ENCODE measurements at regions not wholly inside any gene's neighbourhood (a gene's known extent, or its start where the extent isn't known, plus 50 kb on each side); places are given as distances from the start of the nearest gene placed in this dataset.
A peak's percentile ranks its signal among the peaks of the same experiment; 100 is the strongest.

DNA sequence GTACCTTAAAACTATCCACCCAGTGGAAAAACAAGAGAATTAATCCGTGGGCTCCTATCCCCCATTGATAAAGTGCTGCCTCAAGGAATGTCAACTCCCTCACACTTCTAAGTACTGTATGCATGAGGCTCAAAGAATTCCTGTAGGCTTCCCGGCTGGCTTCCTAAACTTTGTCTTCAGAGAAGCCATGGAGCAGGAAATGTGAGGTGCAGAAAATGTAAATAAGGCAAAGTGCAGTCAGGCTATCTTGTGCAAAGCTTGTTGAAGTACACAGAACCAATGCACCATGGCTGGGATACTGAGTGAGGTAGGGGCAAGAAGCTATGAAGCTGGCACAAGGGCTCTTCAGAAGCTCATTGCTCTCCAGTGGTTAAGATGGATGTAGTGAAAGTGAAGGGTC, 611.0 kb downstream of the FSCB start (continued):
- TF ChIP-seq CC2D1A (CRISPR knock-in tag; IDR thresholded peaks at IDR 0.05): no peak
- no peak for TF ChIP-seq ZSCAN9 (CRISPR knock-in tag; IDR thresholded peaks at IDR 0.05; ENCODE audit: borderline replicate concordance)
- peak; percentile 17; the same call in 1 of the 2 replicates for TF ChIP-seq RXRB (CRISPR knock-in tag; IDR thresholded peaks at IDR 0.05; ENCODE audit: borderline replicate concordance)
- TF ChIP-seq PRMT3 (CRISPR knock-in tag; IDR thresholded peaks at IDR 0.05; ENCODE audit: borderline replicate concordance, low read depth): no peak
- TF ChIP-seq SOX6 (IDR thresholded peaks at IDR 0.05): no peak
- peak; percentile 22; the same call in 1 of the 2 replicates for TF ChIP-seq SOX6 (CRISPR knock-in tag; IDR thresholded peaks at IDR 0.05)
- TF ChIP-seq PAX8 (CRISPR knock-in tag; IDR thresholded peaks at IDR 0.05; ENCODE audit: borderline replicate concordance): no peak
- TF ChIP-seq SRSF1 (optimal IDR thresholded peaks at IDR 0.05; ENCODE audit: low read depth, low read length): no peak
- no peak for TF ChIP-seq ZFP36L2 (CRISPR knock-in tag; IDR thresholded peaks at IDR 0.05)
- TF ChIP-seq, protein P1, sequence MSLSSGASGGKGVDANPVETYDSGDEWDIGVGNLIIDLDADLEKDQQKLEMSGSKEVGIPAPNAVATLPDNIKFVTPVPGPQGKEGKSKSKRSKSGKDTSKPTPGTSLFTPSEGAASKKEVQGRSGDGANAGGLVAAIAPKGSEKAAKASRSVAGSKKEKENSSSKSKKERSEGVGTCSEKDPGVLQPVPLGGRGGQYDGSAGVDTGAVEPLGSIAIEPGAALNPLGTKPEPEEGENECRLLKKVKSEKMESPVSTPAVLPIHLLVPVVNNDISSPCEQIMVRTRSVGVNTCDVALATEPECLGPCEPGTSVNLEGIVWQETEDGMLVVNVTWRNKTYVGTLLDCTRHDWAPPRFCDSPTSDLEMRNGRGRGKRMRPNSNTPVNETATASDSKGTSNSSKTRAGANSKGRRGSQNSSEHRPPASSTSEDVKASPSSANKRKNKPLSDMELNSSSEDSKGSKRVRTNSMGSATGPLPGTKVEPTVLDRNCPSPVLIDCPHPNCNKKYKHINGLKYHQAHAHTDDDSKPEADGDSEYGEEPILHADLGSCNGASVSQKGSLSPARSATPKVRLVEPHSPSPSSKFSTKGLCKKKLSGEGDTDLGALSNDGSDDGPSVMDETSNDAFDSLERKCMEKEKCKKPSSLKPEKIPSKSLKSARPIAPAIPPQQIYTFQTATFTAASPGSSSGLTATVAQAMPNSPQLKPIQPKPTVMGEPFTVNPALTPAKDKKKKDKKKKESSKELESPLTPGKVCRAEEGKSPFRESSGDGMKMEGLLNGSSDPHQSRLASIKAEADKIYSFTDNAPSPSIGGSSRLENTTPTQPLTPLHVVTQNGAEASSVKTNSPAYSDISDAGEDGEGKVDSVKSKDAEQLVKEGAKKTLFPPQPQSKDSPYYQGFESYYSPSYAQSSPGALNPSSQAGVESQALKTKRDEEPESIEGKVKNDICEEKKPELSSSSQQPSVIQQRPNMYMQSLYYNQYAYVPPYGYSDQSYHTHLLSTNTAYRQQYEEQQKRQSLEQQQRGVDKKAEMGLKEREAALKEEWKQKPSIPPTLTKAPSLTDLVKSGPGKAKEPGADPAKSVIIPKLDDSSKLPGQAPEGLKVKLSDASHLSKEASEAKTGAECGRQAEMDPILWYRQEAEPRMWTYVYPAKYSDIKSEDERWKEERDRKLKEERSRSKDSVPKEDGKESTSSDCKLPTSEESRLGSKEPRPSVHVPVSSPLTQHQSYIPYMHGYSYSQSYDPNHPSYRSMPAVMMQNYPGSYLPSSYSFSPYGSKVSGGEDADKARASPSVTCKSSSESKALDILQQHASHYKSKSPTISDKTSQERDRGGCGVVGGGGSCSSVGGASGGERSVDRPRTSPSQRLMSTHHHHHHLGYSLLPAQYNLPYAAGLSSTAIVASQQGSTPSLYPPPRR (CRISPR knock-in tag; IDR thresholded peaks at IDR 0.05; ENCODE audit: borderline replicate concordance): peak; percentile 53; the same call in 1 of the 2 replicates
- no peak for TF ChIP-seq ZUFSP (CRISPR knock-in tag; IDR thresholded peaks at IDR 0.05; ENCODE audit: borderline replicate concordance)
- no peak for TF ChIP-seq NONO (IDR thresholded peaks at IDR 0.05)
- 0 out of 2 replicates have a peak, but pooled peaks have one; percentile 52 for TF ChIP-seq NONO (CRISPR knock-in tag; conservative IDR thresholded peaks at IDR 0.05)
- TF ChIP-seq ZNF260 (CRISPR knock-in tag; IDR thresholded peaks at IDR 0.05; ENCODE audit: borderline replicate concordance, low read depth): no peak
- TF ChIP-seq ZNF709 (CRISPR knock-in tag; IDR thresholded peaks at IDR 0.05): no peak
- TF ChIP-seq SMYD3 (CRISPR knock-in tag; IDR thresholded peaks at IDR 0.05): no peak
- TF ChIP-seq, protein P2, sequence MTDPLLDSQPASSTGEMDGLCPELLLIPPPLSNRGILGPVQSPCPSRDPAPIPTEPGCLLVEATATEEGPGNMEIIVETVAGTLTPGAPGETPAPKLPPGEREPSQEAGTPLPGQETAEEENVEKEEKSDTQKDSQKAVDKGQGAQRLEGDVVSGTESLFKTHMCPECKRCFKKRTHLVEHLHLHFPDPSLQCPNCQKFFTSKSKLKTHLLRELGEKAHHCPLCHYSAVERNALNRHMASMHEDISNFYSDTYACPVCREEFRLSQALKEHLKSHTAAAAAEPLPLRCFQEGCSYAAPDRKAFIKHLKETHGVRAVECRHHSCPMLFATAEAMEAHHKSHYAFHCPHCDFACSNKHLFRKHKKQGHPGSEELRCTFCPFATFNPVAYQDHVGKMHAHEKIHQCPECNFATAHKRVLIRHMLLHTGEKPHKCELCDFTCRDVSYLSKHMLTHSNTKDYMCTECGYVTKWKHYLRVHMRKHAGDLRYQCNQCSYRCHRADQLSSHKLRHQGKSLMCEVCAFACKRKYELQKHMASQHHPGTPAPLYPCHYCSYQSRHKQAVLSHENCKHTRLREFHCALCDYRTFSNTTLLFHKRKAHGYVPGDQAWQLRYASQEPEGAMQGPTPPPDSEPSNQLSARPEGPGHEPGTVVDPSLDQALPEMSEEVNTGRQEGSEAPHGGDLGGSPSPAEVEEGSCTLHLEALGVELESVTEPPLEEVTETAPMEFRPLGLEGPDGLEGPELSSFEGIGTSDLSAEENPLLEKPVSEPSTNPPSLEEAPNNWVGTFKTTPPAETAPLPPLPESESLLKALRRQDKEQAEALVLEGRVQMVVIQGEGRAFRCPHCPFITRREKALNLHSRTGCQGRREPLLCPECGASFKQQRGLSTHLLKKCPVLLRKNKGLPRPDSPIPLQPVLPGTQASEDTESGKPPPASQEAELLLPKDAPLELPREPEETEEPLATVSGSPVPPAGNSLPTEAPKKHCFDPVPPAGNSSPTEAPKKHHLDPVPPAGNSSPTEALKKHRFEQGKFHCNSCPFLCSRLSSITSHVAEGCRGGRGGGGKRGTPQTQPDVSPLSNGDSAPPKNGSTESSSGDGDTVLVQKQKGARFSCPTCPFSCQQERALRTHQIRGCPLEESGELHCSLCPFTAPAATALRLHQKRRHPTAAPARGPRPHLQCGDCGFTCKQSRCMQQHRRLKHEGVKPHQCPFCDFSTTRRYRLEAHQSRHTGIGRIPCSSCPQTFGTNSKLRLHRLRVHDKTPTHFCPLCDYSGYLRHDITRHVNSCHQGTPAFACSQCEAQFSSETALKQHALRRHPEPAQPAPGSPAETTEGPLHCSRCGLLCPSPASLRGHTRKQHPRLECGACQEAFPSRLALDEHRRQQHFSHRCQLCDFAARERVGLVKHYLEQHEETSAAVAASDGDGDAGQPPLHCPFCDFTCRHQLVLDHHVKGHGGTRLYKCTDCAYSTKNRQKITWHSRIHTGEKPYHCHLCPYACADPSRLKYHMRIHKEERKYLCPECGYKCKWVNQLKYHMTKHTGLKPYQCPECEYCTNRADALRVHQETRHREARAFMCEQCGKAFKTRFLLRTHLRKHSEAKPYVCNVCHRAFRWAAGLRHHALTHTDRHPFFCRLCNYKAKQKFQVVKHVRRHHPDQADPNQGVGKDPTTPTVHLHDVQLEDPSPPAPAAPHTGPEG (CRISPR knock-in tag; IDR thresholded peaks at IDR 0.05): no peak
- no peak for TF ChIP-seq ZNF354B (CRISPR knock-in tag; IDR thresholded peaks at IDR 0.05)
- TF ChIP-seq RXRA (CRISPR knock-in tag; IDR thresholded peaks at IDR 0.05): no peak
